AG09319 (cell line): ENCODE measurements at regions not wholly inside any gene's neighbourhood (a gene's known extent, or its start where the extent isn't known, plus 50 kb on each side); places are given as distances from the start of the nearest gene placed in this dataset.
"Not testable (repeated sequence)": the region's sequence is repeated elsewhere in the genome, so short reads cannot be mapped to it uniquely, and the experiment has no call there.

Experiments used
- DNase-seq: peaks from one replicate; pipeline ENCODE4 v3.0.0-alpha.2; 2010; ENCODE audit warnings: low read depth; ENCODE audit errors: extremely low read depth
- CTCF ChIP-seq: IDR thresholded peaks from 2 replicates; pipeline ENCODE4 v1.5.1; 2011; ENCODE audit warnings: low read depth, mild to moderate bottlenecking, inconsistent platforms, low read length, moderate library complexity

- no peak for DNase-seq
- no peak for TF ChIP-seq CTCF
These were observed 414.9 kb upstream of the PTCHD4 start for GRCh38 chr6:48525849-48526248.

- no peak for DNase-seq
- no peak for TF ChIP-seq CTCF
These were observed 410.0 kb upstream of the PTCHD4 start for GRCh38 chr6:48520951-48521350.

GRCh38 chr6:48512390-48512789 is 401.4 kb upstream of the PTCHD4 start:
- TF ChIP-seq CTCF, result no peak
- no peak for DNase-seq

- no peak for DNase-seq
- TF ChIP-seq CTCF, result no peak
These were observed 400.4 kb upstream of the PTCHD4 start for GRCh38 chr6:48511378-48511777.

GRCh38 chr6:48505621-48506020 is 394.6 kb upstream of the PTCHD4 start:
- TF ChIP-seq CTCF, result no peak
- DNase-seq, result no peak

- DNase-seq, result not testable (repeated sequence)
These were observed 382.4 kb upstream of the PTCHD4 start for GRCh38 chr6:48493432-48493831.

- DNase-seq, result no peak
- no peak for TF ChIP-seq CTCF
These were observed 379.7 kb upstream of the PTCHD4 start for GRCh38 chr6:48490658-48491057.

- no peak for TF ChIP-seq CTCF
- no peak for DNase-seq
These were observed 375.9 kb upstream of the PTCHD4 start for GRCh38 chr6:48486876-48487275.
